ENCODE measurements at regions not wholly inside any gene's neighbourhood (a gene's known extent, or its start where the extent isn't known, plus 50 kb on each side); places are given as distances from the start of the nearest gene placed in this dataset.

GRCh38 chr1:238264951-238265350 lies 374.2 kb upstream of the ZP4 start:
- no peak overlapping the region for H3K4me3 ChIP-seq
- no peak for ATAC-seq
- H3K4me1 ChIP-seq: no peaks in the 10 kb centered on the region
- H3K36me3 ChIP-seq: no peaks in the 10 kb centered on the region
- H3K27me3 ChIP-seq: no peaks in the 10 kb centered on the region
- H3K27ac ChIP-seq: no peak overlapping the region
- TF ChIP-seq POLR2AphosphoS5 (IDR thresholded peaks at IDR 0.05): no peak
- TF ChIP-seq EP300 (IDR thresholded peaks at IDR 0.05): no peak
- no peak for TF ChIP-seq CTCF (IDR thresholded peaks at IDR 0.05)
- no peak for TF ChIP-seq POLR2A (IDR thresholded peaks at IDR 0.05)
- no peaks in the 10 kb centered on the region for H3K9me3 ChIP-seq

- Histone ChIP-seq H3K4me3 (no peak overlapping the region), H3K9me3 (no peaks in the 10 kb centered on the region), H3K27me3 (no peaks in the 10 kb centered on the region), H3K4me1 (no peaks in the 10 kb centered on the region), H3K27ac (no peak overlapping the region), H3K36me3 (no peaks in the 10 kb centered on the region)
- ATAC-seq: no peak
- TF ChIP-seq EP300 (IDR thresholded peaks at IDR 0.05): no peak
- no peak for TF ChIP-seq POLR2A (IDR thresholded peaks at IDR 0.05)
- TF ChIP-seq POLR2AphosphoS5 (IDR thresholded peaks at IDR 0.05): no peak
- TF ChIP-seq CTCF (IDR thresholded peaks at IDR 0.05): no peak
These were observed 367.8 kb upstream of the ZP4 start for GRCh38 chr1:238258510-238258909.

GRCh38 chr1:238257018-238257621 lies 366.4 kb upstream of the ZP4 start:
- WGBS, 2 donors (ENCODE audit: low coverage in 1 of 2): 77 to 81% methylated on average over 7 of the region's 7 CpGs
- Histone ChIP-seq H3K27ac (no peak overlapping the region), H3K36me3 (no peaks in the 10 kb centered on the region), H3K4me3 (no peak overlapping the region), H3K27me3 (no peaks in the 10 kb centered on the region), H3K4me1 (no peaks in the 10 kb centered on the region), H3K9me3 (no peaks in the 10 kb centered on the region)
- TF ChIP-seq POLR2A (IDR thresholded peaks at IDR 0.05): no peak
- TF ChIP-seq CTCF (IDR thresholded peaks at IDR 0.05): no peak
- TF ChIP-seq POLR2AphosphoS5 (IDR thresholded peaks at IDR 0.05): no peak
- no peak for TF ChIP-seq EP300 (IDR thresholded peaks at IDR 0.05)
- no peak for ATAC-seq

- no peak for ATAC-seq
- WGBS, 2 donors (ENCODE audit: low coverage in 1 of 2): 57 to 67% methylated on average over 2 to 3 of the region's 3 CpGs
- H3K4me1 ChIP-seq: no peaks in the 10 kb centered on the region
- H3K27me3 ChIP-seq: no peaks in the 10 kb centered on the region
- H3K9me3 ChIP-seq: no peaks in the 10 kb centered on the region
- TF ChIP-seq POLR2A (IDR thresholded peaks at IDR 0.05): no peak
- no peak for TF ChIP-seq CTCF (IDR thresholded peaks at IDR 0.05)
- no peaks in the 10 kb centered on the region for H3K36me3 ChIP-seq
- H3K4me3 ChIP-seq: no peak overlapping the region
- H3K27ac ChIP-seq: no peak overlapping the region
These were observed 364.2 kb upstream of the ZP4 start for GRCh38 chr1:238254935-238255334.

- H3K27me3 ChIP-seq: no peaks in the 10 kb centered on the region
- no peaks in the 10 kb centered on the region for H3K36me3 ChIP-seq
- H3K27ac ChIP-seq: no peak overlapping the region
- H3K4me3 ChIP-seq: no peak overlapping the region
- WGBS, 2 donors (ENCODE audit: low coverage in 1 of 2): 34 to 62% methylated on average over 8 to 13 of the region's 15 CpGs
- TF ChIP-seq CTCF (IDR thresholded peaks at IDR 0.05) (peak; percentile 21 to 61 (median 40)), POLR2A (IDR thresholded peaks at IDR 0.05) (no peak), POLR2AphosphoS5 (IDR thresholded peaks at IDR 0.05) (no peak), EP300 (IDR thresholded peaks at IDR 0.05) (no peak)
- no peaks in the 10 kb centered on the region for H3K4me1 ChIP-seq
- no peak for ATAC-seq
- H3K9me3 ChIP-seq: no peaks in the 10 kb centered on the region
These were observed 361.5 kb upstream of the ZP4 start for GRCh38 chr1:238252033-238252802.
